Cardiac fibroblast (primary cell): ENCODE measurements at regions not wholly inside any gene's neighbourhood (a gene's known extent, or its start where the extent isn't known, plus 50 kb on each side); places are given as distances from the start of the nearest gene placed in this dataset.

Experiments used
- DNase-seq, 2 donors: peaks; one replicate each; pipeline versions ENCODE4 v3.0.0 to v3.0.0-alpha.2; 2010; ENCODE audit warnings: low read depth in 2 of 2
- H3K4me3 ChIP-seq, 2 donors: replicated peaks in 1 of 2; 1 replicate in 1 of 2; 2 replicates in 1 of 2; pipeline ENCODE4 v1.5.1; 2011; ENCODE audit warnings: low read depth in 2 of 2, low read length in 2 of 2, mild to moderate bottlenecking in 2 of 2, moderate library complexity in 1 of 2
- CTCF ChIP-seq: IDR thresholded peaks from one replicate; pipeline ENCODE4 v1.5.1; 2011; ENCODE audit warnings: low read depth, mild to moderate bottlenecking, low read length, inconsistent platforms

- TF ChIP-seq CTCF: no peak
- no peak overlapping the region for H3K4me3 ChIP-seq
- DNase-seq: no peak
Observed at GRCh38 chr6:48169635-48170034, 58.6 kb upstream of the PTCHD4 start.
